ENCODE measurements at regions not wholly inside any gene's neighbourhood (a gene's known extent, or its start where the extent isn't known, plus 50 kb on each side); places are given as distances from the start of the nearest gene placed in this dataset.
A peak's percentile ranks its signal among the peaks of the same experiment; 100 is the strongest.
"Not testable (repeated sequence)": the region's sequence is repeated elsewhere in the genome, so short reads cannot be mapped to it uniquely, and the experiment has no call there.

DNA sequence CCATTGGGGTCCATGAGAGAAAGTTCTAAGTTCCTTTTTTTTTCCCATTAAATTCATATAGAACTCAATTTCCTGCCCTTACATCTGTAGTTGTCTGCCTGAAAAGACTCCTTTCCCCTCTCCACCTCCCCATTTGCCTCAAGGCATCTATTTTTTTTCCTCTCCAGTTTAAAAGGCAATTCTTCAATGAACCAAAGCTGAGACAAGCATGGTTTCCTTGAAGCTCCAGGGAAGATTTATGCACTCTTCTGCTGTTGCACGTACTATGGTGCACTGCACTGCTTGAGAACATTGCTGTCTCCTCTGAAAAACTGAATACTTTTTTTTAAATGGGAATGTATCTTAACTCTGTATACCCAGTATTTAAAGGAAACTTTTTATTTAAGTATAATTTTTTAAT, 465.2 kb downstream of the CD83 start:
- DNase-seq: no peak

DNA sequence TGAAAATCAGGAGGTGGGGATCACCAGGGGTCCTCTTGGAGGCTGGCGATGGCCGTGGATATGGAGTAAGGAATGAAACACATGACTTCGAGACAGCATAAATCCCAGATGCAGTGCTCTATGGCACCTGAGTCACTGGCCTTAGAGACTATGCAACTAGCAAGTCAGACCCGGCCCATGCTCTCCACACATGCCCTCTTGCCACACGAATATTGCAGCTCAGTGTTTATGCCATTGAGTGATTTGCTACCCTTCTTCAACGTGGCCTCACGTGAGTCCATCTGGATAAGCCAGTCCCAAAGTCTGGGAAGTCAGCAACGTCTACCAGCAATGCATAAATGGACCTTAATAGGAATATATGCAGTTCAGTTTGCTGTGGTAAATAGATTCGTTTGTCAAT, 466.3 kb downstream of the CD83 start:
- DNase-seq: no peak

DNA sequence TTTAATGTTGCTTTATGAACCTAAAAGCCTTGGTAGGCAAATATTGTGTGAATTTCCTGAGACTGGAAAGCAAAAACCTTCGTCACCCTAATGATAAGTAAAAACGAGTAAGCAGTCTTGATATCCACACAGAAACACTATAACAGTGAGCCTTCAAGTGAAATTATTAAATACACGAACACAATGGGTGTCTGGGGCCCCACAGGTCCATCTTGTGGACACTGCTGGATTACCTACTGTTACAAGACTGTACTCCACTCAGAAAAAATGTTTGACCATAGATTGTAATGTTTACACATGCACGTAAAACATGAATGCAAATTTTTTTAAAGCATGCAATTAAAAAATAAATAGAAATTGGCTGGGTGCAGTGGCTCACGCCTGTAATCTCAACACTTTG, 466.9 kb downstream of the CD83 start:
- no peak for DNase-seq

DNA sequence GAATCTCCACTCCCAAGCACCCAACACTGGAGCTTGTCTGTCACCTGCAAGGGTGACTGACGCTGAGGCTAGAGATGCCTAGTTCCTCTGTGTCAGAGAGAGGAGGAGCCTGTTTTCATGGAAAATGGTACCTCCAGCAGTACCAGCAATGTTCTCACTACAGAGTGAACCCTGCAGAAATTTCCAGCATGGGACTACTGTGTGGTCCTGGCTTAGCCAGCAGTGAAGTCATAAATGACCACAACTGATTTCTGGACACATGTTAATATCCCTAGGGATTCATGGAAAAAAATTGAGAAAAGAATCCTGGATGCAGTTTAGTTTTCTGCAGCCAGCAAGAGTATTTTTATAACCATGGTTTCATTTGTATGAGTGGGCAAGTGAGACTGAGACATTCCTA, 468.1 kb downstream of the CD83 start:
- no peak for DNase-seq

DNA sequence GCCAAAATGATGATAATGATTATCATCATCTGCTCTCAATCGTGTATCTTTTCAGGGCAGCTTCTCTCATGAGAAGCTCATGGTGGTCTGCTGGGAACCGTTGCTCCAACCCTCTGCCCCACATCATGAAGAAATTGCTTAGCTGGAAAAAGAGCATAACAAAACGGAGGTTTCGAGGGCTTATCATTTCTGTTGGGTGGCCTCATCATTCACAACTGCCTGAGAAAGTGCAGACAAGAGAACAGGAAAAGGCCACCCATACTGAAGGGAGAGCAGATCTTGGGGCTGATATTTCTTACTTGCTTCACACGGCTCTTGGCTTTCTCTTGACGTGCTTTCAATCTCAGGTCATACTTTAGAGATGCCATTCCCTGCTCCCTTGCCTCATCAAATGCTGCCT, 471.6 kb downstream of the CD83 start:
- no peak for DNase-seq

DNA sequence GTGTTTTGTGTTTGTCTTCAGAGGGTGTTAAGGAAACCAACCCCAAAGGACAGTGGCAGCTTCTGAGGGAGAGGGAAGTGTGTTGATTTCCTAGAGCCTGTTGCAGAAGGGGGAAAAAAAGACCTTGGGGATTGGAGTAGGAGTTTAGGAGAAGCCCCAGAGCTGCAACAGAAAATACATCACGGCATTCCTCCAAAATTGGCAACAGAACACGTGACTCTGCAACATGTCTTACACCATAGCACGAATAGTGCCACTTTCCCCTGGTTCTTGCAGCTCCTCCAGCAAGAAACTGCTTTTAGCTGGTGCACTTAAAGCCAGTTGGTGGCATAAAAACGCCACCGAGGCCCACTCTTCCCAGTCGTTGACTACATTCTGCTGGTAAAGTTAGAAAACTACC, 473.0 kb downstream of the CD83 start:
- DNase-seq: no peak

DNA sequence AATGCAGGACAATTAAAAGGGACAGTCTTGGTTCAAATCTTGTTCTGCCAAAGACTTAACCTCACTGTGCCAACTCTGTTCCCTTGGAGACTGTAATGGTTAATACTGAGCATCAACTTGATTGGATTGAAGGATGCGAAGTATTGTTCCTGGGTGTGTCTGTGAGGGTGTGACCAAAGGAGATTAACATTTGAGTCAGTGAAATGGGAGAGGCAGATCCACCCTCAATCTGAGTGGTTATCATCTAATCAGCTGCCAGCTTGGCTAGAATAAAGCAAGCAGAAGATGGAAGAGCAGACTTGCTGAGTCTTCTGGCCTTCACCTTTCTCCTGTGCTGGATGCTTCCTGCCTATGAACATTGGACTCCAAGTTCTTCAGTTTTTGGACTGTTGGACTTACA, 474.4 kb downstream of the CD83 start:
- DNase-seq: no peak

DNA sequence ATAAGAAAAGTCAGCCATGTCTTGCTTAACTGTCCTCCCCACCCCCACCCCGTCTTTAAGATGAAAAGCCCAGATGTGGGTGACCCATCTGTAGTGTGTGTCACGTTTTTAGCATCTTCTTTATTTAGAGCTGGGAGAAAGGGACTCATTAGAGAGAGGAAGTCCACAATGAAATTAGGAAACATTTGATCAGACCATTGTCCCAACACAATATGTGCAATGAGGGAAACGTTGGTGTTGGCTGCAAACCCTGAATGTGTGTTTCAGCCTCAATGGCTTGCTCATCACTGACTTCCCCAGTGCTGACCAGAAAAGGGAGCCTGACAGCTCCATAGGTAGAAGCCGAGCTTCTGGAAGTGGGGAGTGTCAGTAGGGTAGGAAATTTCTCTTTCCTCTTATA, 475.7 kb downstream of the CD83 start:
- no peak for DNase-seq

DNA sequence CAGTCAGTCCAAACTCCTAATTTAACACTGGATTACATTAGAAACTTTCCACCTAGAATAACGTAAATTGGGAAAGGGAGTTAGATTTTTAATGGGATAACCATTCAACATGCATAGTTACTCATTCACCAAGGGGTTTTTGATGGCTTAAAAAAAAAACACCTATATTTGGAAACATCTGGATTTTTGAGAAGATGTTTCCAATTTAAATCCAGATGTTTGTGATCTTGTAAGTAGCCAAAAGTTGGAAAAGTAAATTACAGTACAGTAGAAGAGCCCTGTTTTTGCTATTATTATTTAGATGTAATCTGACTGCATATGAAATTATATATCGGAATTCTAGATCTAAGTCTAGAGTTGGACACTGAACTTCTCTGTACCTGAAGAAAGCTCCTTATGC, 478.2 kb downstream of the CD83 start:
- no peak for DNase-seq

DNA sequence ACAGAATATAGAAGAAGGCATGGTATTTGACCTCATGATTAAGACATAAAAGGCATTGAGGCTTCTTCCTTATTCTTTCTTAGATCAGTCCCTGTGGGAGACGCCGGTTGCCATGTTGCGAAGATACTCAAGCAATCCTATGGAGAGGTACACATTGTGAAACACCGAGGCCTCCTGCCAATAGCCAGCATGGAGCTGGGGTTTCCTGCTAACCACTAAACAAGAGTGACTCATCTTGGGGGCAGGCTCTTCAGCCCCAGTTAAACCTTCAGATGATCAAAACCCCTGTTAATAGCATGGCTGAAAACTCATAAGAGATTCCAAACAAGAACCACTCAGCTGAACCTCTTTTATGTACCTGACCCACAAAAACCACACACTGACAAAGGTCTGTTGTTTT, 478.8 kb downstream of the CD83 start:
- DNase-seq: peak; percentile 78

DNA sequence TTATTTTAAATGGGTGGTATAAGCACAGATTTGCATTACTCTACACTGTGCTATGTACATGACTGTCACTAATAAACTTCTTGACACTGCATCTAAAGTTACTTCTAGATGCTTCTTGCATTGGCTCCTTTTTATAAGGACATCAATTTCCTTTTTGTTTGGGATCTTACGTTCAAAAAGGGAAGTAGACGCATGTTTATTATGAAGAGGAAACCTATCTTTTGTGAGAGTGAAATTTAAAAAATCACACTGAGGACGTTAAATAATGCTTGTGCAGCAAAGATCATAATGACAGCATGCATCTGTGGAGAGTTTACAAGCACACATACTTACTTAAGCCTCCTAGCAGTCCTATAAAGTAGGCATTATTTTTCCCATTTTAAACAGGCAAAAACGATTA, 479.5 kb downstream of the CD83 start:
- DNase-seq: no peak

DNA sequence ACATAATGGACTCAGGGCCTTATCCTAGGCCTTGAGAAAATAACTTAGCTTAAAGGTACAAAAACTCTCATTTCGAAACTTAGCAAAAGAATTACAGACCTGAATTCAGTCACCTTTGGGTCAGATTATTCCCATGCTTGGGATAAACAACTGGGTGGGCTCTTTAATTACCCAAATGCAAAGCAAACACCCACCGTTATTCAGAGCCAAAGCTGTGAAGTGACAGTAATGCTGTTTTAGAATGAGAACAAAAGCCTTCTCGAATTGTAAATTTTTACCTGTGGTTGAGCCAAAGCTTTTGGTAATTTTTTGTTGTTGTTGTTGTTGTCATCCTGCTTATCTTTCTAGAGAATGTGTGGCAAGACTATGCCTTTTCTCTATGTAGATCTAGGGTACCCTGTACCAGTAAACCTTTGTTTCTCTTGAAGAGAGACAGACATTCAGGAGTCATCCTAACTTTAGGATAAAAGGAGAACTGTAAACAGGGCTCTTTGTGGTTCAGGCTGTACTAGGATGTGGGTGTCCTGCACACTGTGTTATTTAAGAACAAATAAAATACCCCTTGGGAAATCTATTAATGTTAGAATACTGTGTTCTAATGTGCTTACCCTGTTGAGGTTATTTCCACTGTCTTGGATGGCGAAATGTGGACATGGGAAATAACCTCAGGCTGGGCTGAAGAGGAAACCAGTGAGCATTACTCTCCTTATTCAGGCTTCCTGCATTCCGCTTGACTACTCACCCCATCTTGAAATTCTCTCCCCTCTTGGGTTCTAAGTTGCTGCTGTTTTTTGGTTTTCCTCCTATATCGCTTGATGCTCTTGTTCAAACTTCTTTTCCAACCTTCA, 480.7 kb downstream of the CD83 start:
- no peak for DNase-seq

DNA sequence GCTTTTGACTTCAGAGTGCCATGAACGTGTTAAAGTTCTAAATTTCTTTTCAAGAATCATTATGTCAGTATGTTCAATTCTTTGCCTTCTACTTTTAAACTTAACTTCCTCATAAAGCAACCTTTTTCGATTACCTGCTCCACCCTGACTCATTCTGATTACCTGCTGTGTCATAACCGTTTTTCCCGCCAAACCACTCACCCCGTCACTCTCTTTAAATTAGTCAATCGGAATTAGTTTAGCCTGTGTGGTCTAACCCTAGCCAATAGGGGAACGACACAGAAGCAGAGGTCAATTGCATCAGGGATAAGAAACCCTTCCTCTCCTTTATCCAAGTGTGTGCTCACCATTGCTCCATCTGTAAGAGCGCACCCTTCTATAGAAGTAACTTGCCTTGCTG, 482.7 kb downstream of the CD83 start:
- DNase-seq: not testable (repeated sequence)

DNA sequence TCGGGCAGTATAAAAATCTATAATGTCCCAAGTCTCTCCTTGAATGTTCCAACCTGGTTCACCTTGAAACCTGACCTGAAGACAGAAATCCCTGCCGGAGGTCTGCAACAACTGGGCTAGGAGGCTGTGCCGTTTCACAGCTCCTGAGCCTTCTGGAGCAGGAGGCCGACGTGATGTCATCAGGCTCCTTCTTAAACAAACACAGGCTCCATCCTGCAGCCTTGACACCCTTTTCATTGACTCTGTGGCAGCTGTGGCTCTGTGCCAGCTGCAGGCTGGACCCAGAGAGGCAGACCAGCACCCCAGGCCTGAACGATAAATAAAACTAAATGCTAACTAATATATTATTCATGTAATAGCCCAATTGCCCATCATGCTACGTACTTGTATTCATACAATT, 483.9 kb downstream of the CD83 start:
- DNase-seq: no peak

DNA sequence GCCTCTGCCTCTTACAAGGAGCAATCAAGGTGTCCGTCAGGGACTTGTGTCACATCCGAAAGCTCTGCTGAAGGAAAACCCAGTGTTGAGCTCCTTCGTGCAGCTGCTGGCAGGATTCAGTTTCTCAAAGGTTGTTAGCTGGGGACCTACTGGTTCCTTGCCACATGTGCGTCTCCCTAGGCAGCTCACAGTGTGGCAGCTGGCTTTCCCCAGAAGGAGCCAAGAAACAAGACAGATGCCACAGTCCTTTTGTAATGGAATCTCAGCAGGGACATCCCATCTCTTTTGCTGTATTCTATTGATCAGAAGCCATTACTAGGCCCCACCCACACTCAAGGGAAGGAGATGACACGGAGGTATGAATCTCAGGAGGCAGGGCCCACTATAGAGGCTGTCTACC, 488.8 kb downstream of the CD83 start:
- DNase-seq: no peak

DNA sequence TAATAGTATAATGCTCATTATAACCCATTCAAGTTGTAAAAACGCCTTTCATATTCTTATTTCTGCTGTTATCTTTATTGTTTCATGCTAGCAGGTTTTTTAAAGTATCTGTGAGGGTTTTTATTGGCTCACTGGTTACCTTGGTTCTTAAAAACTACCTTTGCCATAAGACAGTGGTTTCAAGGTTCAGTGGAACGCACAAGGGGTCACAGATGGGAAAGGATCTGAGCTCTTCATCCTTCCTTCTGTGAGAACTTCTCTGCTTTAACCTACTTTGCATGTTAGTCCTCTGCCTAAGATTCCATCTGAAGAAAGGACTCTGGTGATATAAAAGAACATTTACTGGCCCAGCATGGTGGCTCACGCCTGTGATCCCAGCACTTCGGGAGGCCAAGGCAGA, 492.6 kb downstream of the CD83 start:
- DNase-seq: no peak

DNA sequence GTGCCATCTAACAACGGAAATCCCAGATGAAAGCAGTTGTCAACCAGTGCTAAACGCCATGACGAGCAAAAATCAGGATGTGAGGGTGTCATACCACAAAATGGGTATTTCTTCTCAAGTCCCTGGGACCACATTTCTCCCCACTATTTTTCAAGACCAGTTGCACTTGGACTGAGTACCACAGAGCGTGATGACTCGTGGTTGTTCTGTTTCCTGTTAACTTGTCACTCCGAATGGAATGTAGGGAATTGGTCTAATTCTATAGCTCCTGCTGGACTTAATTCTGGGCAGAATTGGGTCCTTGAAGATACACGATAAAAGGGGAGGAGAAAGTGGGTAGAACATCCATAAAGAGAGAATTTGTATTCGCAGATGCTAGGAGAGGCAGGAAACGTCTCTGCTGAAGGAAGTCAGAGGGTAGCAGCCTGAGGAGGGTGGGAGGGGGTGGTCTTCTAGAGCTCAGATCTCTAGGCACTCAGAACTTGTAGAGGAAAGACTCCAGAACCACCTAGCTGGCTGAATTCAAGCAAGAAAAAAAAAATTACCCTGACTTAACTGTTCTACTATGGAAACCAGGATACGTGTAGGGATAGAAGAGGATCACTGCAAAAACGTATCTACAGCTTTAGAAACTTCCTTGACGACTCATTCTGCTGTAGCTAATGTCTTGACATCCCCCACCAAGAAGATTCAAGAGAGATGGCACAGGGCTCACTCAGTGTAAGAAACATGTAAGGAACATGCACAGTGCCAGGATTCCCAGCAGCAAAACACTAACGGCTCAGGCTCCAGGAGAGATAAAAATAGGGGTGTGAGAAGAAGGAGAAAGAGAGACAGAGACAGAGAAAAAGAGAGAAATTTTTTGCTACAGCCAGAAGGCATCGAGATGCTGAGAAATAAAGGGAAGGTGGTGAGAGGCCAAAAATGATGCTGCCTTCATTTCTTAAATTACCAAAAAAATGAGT, 494.7 kb downstream of the CD83 start:
- DNase-seq: peak; percentile 74

DNA sequence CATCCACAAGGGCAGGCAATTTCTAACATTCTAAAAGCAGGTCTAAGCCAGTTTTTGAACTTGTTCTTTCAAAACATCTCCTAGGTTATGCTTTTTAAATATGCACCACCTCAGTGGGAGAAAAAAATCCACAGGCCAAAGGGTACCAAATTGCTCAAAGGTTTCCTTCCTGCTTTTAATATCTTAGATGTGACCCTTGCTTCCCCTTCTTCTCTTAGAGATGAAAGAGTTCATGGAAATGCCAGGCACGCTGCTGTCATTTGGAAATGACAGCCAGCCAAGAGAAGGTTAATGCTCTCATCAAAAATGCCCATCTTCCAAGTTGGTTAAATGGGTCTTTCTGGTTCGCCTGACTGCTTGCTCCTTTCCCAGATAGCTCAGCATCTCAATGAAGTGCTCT, 497.1 kb downstream of the CD83 start:
- DNase-seq: no peak

DNA sequence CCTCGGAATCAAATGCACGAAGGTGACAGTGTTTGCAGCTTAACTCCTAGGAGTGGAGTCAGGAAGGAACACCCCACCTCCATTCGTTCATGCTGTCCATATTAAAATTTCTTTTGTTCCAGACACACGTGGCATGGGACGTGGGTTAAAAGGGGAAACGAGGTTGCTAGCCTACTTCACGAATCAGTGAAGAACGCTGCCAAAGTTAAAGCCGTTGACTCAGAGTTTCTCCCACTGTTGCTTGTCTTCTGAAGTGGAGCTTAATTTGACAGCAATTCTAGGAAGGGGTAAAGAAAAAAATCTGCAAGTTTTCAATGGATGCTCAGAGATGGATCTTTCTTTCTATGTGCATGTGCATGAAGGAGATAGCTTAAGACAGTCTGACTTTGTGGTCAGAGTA, 499.1 kb downstream of the CD83 start:
- no peak for DNase-seq

DNA sequence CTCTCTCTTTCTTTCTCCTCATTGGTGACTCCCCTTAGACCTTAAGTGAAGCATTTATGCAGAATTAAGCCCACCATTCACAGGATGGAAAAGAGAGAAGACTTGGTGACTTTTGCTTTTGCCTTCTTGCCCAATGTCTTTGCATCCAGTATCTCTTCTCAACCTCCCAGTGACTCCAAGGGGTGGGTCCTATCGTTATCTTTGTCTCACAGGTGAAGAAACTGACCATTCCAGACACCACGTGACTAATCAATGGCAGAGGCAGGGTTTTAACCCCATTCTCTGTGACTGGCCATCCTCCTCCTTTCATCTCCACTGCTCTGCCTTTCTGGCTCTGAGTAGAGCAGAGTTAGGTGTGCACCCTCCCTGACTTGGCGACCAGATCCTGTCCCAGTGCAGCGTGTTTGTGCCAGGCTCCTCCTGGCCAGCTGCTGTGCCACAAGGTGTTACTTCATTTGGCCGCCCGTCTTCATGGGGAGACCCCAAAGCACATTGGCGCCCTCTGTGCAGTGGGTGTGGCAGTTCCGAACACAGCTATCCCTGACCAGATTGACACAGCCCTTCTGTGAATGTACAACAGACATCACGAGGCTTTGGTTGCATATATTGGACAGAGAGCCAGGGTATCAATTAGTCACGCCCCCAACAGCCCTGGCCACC, 501.3 kb downstream of the CD83 start:
- no peak for DNase-seq

DNA sequence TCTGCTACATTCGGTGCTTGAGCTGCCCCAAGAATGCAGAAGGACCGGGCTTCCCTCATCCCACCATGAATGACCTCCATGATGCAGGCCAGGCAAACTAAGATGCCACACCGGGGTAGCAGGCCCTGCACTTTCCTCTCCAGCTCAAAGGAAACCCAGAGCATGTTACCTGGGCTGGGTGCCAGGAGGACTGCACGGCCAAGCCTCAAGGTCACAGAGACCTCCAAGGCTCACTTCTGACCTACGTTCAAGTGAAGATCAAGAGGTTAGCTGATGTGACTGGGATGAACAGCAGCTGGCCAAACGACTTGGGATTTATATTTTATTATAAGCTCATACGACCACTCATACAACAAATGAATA, 501.8 kb downstream of the CD83 start:
- no peak for DNase-seq

DNA sequence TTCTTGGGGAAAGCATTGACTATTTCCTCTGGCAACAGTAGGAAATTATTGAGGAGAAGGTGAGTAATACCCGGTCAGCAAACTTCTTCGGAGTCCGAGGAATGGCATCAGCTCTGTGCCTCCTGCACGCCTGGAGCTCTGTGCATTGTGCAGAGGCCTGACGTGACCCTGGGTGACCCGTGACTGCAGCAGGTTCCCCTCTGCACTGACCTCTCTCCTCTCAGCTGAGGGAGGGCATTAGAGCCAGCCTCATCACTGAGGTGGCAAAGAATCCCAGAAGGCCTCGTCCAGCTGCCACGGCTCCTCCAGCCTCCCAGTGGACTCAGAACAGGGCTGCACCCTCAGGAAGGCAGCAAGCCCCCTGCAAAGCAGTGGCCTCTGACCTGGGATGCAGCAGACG, 502.9 kb downstream of the CD83 start:
- DNase-seq: peak; percentile 3

DNA sequence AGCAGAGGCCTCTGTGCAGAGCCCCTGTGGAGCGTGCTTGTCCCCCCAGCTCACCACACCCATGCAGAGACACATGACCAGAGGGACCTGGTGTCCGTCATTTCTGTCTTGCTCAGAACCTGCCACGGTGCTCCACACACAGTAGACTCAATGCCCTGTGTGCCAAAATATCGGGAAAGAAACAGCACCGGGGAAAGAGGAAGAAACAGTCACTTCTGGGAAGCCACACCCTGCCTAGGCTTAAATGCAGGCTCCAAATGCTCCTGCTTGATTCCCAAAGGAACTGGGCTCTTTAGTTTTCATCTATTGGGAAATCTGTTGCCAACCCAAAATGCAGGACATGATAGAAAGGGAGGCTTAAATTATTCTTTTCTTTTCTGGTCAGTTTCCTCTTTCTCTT, 503.9 kb downstream of the CD83 start:
- peak; percentile 2 for DNase-seq

DNA sequence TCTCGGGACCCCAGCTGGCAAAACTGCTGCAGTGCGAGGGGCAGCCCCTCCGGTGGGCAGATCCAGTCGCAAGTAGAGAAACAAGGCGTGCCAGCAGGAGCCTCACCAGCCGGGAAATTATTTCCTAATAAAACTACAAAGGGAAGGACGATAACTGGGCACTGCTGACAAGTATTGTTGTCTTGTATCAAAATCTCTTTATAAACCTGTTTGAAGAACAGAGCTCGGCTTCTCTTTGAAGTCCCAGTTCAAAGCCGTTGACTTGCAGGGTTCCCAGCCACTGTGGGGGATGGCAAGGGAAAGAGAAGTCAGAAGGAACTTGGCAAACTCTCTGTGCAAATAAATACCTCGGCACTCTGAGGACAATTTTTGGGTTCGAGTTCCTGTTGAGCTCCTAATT, 504.5 kb downstream of the CD83 start:
- no peak for DNase-seq

All from fibroblast of upper back skin (primary cell).